ENCODE measurements at regions not wholly inside any gene's neighbourhood (a gene's known extent, or its start where the extent isn't known, plus 50 kb on each side); places are given as distances from the start of the nearest gene placed in this dataset.

DNA sequence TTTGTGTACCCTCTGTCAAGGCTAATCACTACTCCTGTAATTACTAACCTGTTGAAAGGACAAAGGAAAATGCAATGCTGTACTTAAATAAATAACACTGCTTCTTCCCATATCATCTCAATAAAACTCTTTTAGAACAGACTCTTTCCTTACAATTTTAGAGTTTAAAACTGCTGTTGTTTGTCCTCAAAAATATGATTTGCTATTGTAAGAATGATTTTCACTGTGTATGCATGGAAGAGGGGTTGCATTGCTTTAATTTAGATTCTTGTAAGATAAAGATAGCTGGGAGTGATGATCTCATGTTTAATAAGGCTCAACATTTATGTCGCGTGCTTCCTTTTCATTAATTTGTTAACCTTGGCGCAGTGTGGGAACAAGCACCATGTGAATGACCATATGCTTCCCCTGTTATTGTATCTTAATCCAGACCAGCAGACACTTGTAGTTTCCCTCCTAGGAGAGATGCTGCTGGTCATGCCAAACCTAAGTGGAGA lies 89.8 kb upstream of the ATXN1 start:
- TF ChIP-seq, protein P1, sequence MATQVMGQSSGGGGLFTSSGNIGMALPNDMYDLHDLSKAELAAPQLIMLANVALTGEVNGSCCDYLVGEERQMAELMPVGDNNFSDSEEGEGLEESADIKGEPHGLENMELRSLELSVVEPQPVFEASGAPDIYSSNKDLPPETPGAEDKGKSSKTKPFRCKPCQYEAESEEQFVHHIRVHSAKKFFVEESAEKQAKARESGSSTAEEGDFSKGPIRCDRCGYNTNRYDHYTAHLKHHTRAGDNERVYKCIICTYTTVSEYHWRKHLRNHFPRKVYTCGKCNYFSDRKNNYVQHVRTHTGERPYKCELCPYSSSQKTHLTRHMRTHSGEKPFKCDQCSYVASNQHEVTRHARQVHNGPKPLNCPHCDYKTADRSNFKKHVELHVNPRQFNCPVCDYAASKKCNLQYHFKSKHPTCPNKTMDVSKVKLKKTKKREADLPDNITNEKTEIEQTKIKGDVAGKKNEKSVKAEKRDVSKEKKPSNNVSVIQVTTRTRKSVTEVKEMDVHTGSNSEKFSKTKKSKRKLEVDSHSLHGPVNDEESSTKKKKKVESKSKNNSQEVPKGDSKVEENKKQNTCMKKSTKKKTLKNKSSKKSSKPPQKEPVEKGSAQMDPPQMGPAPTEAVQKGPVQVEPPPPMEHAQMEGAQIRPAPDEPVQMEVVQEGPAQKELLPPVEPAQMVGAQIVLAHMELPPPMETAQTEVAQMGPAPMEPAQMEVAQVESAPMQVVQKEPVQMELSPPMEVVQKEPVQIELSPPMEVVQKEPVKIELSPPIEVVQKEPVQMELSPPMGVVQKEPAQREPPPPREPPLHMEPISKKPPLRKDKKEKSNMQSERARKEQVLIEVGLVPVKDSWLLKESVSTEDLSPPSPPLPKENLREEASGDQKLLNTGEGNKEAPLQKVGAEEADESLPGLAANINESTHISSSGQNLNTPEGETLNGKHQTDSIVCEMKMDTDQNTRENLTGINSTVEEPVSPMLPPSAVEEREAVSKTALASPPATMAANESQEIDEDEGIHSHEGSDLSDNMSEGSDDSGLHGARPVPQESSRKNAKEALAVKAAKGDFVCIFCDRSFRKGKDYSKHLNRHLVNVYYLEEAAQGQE (IDR thresholded peaks at IDR 0.05; ENCODE audit: borderline replicate concordance) = no peak
- TF ChIP-seq RAD21 (conservative IDR thresholded peaks at IDR 0.05) (no peak), TAF1 (IDR thresholded peaks at IDR 0.05; ENCODE audit: low read depth) (no peak), POLR2AphosphoS5 (IDR thresholded peaks at IDR 0.05) (no peak), EP300 (conservative IDR thresholded peaks at IDR 0.05; ENCODE audit: poor library complexity, severe bottlenecking) (no peak), MXI1 (conservative IDR thresholded peaks at IDR 0.05; ENCODE audit: poor library complexity, severe bottlenecking) (no peak), EZH2 (IDR thresholded peaks at IDR 0.05; ENCODE audit: borderline replicate concordance, insufficient read depth, low read length, poor library complexity, severe bottlenecking) (no peak), SMC3 (conservative IDR thresholded peaks at IDR 0.05; ENCODE audit: poor library complexity) (no peak)
- no peak overlapping the region for H3K9ac ChIP-seq (ENCODE audit: low read length)
- H3K4me3 ChIP-seq (ENCODE audit: low read length) = no peak overlapping the region
- no peak overlapping the region for H3K4me2 ChIP-seq (ENCODE audit: low read length)
- H3K27ac ChIP-seq (ENCODE audit: low read length) = no peak overlapping the region
- no peaks in the 10 kb centered on the region for H3K9me2 ChIP-seq (ENCODE audit: insufficient read depth, low read length)
- H3K9me3 ChIP-seq (ENCODE audit: low read length) = no peaks in the 10 kb centered on the region
- H3K79me2 ChIP-seq (replicated peaks; ENCODE audit: insufficient read depth, low read length) = no peaks in the 10 kb centered on the region
- no peak overlapping the region for H2AFZ ChIP-seq (ENCODE audit: low read depth, low read length)
- no peaks in the 10 kb centered on the region for H4K20me1 ChIP-seq (ENCODE audit: insufficient read depth)
- no peaks in the 10 kb centered on the region for H3F3A ChIP-seq (ENCODE audit: insufficient read depth, low read length, poor library complexity, severe bottlenecking)
- no peaks in the 10 kb centered on the region for H3K36me3 ChIP-seq (ENCODE audit: insufficient read depth, low read length)
- H3K27me3 ChIP-seq (ENCODE audit: insufficient read depth, low read depth, low read length) = no peaks in the 10 kb centered on the region

DNA sequence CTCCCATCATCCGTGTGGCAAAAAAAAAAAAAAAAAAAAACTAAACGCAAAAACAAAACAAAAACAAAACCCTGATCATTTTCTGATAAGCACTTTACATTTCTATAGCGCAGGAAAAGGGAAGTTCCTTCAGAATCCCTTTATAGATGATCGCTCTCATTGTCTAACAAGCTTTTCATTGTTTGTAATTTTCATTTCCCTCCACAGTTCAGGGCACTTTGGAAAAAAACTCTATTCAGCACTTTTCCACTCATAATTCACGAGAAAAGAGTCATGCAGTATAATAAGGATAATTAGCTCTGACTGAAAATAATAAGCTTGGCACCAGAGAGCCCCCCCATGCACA lies 89.4 kb upstream of the ATXN1 start:
- Histone ChIP-seq H3K79me2 (replicated peaks; ENCODE audit: insufficient read depth, low read length) (no peaks in the 10 kb centered on the region), H3K27ac (ENCODE audit: low read length) (no peak overlapping the region), H3K4me2 (ENCODE audit: low read length) (no peak overlapping the region), H3K4me3 (ENCODE audit: low read length) (no peak overlapping the region), H3K36me3 (ENCODE audit: insufficient read depth, low read length) (no peaks in the 10 kb centered on the region), H3K9me3 (ENCODE audit: low read length) (no peaks in the 10 kb centered on the region), H2AFZ (ENCODE audit: low read depth, low read length) (no peak overlapping the region), H3K9me2 (ENCODE audit: insufficient read depth, low read length) (no peaks in the 10 kb centered on the region), H3F3A (ENCODE audit: insufficient read depth, low read length, poor library complexity, severe bottlenecking) (no peaks in the 10 kb centered on the region), H3K9ac (ENCODE audit: low read length) (no peak overlapping the region), H3K27me3 (ENCODE audit: insufficient read depth, low read depth, low read length) (no peaks in the 10 kb centered on the region), H4K20me1 (ENCODE audit: insufficient read depth) (no peaks in the 10 kb centered on the region)
- TF ChIP-seq, protein P2, sequence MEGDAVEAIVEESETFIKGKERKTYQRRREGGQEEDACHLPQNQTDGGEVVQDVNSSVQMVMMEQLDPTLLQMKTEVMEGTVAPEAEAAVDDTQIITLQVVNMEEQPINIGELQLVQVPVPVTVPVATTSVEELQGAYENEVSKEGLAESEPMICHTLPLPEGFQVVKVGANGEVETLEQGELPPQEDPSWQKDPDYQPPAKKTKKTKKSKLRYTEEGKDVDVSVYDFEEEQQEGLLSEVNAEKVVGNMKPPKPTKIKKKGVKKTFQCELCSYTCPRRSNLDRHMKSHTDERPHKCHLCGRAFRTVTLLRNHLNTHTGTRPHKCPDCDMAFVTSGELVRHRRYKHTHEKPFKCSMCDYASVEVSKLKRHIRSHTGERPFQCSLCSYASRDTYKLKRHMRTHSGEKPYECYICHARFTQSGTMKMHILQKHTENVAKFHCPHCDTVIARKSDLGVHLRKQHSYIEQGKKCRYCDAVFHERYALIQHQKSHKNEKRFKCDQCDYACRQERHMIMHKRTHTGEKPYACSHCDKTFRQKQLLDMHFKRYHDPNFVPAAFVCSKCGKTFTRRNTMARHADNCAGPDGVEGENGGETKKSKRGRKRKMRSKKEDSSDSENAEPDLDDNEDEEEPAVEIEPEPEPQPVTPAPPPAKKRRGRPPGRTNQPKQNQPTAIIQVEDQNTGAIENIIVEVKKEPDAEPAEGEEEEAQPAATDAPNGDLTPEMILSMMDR (IDR thresholded peaks at IDR 0.05; ENCODE audit: poor library complexity, severe bottlenecking) = no peak
- TF ChIP-seq TAF1 (IDR thresholded peaks at IDR 0.05; ENCODE audit: low read depth) (no peak), EZH2 (IDR thresholded peaks at IDR 0.05; ENCODE audit: borderline replicate concordance, insufficient read depth, low read length, poor library complexity, severe bottlenecking) (no peak), MXI1 (conservative IDR thresholded peaks at IDR 0.05; ENCODE audit: poor library complexity, severe bottlenecking) (no peak), SMC3 (conservative IDR thresholded peaks at IDR 0.05; ENCODE audit: poor library complexity) (no peak), EP300 (conservative IDR thresholded peaks at IDR 0.05; ENCODE audit: poor library complexity, severe bottlenecking) (no peak), RAD21 (conservative IDR thresholded peaks at IDR 0.05) (no peak), POLR2AphosphoS5 (IDR thresholded peaks at IDR 0.05) (no peak)
- TF ChIP-seq, protein P1 (IDR thresholded peaks at IDR 0.05; ENCODE audit: borderline replicate concordance) = no peak
